Epithelial cell of prostate (primary cell): ENCODE measurements at regions not wholly inside any gene's neighbourhood (a gene's known extent, or its start where the extent isn't known, plus 50 kb on each side); places are given as distances from the start of the nearest gene placed in this dataset.
"Not testable (repeated sequence)": the region's sequence is repeated elsewhere in the genome, so short reads cannot be mapped to it uniquely, and the experiment has no call there.

Experiments used
- DNase-seq: peaks from one replicate; pipeline ENCODE4 v3.0.0-alpha.2; 2011; ENCODE audit warnings: low read depth, low spot score
- H3K27ac ChIP-seq: fragments of 450-650 bp; 2 replicates; pipeline ENCODE4 v1.5.1; 2017; ENCODE audit warnings: mild to moderate bottlenecking

GRCh38 chr3:146701246-146701645, 96.1 kb upstream of the PLSCR5 start:
- H3K27ac ChIP-seq: no peak overlapping the region
- DNase-seq: no peak

DNA sequence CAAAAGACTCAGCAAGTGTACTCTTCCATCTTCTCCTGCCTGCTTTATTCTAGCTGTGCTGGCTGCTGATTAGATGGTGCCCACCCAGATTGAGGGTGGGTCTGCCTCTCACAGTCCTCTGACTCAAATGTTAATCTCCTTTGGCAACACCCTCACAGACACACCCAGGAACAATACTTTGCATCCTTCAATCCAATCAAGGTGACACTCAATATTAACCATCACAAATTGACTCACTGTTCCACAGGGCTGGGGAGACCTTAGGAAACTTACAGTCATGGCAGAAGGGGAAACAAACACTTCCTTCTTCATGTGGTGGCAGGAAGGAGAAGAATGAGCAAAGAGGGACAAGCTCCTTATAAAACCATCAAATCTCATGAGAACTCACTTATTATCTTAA, 94.9 kb upstream of the PLSCR5 start:
- DNase-seq, H3K27ac ChIP-seq: not testable (repeated sequence)

- DNase-seq: no peak
- H3K27ac ChIP-seq: no peak overlapping the region
These were observed 87.1 kb upstream of the PLSCR5 start for GRCh38 chr3:146692254-146692653.

GRCh38 chr3:146685050-146685814, 80.1 kb upstream of the PLSCR5 start:
- DNase-seq: no peak
- H3K27ac ChIP-seq: no peak overlapping the region

DNA sequence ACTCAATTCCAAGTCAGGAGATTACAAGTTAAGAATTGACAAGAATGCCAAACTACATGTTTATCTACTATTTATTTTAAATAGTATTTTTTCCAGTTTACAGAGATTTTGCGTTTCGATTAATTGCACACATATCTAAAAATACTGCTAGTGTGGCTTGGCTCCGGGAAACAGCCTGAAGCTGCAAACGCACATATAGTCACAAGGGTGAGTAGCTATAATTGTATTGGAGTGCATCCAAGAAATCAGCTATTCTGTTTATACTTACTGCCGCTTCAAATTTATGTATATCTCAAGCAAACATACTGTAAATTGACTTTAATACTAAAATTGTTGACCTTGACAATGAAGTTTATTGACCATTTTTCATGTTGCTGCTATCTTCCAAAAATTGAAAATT, 77.0 kb upstream of the PLSCR5 start:
- no peak overlapping the region for H3K27ac ChIP-seq
- DNase-seq: no peak

DNA sequence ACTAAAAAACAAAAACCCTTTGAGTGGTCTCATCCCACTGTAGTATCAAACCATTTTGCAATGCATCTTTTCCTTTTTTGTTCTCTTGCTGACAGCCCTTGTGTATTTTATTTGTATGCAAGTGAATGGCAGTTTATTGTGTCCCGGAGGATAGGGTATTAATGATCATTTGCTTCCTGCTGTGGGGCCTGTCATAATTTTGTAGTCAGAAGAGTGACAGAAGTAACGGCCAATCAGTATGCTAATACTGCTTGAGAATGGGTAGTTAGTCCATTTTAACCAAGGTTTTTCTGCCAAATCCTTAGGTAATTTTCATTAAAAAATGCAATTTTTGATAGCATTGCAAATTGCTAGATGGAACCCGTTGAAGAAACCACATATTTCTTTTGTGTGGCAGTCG, 75.5 kb upstream of the PLSCR5 start:
- no peak overlapping the region for H3K27ac ChIP-seq
- no peak for DNase-seq

- H3K27ac ChIP-seq: no peak overlapping the region
These were observed 74.8 kb upstream of the PLSCR5 start for GRCh38 chr3:146679995-146680394.

GRCh38 chr3:146679191-146679590, 74.0 kb upstream of the PLSCR5 start:
- no peak for DNase-seq
- no peak overlapping the region for H3K27ac ChIP-seq

More at GRCh38 chr3:146679995-146680394, 74.8 kb upstream of the PLSCR5 start:
- DNase-seq: no peak

GRCh38 chr3:146672941-146673340, 67.8 kb upstream of the PLSCR5 start:
- H3K27ac ChIP-seq: no peak overlapping the region
- DNase-seq: no peak

DNA sequence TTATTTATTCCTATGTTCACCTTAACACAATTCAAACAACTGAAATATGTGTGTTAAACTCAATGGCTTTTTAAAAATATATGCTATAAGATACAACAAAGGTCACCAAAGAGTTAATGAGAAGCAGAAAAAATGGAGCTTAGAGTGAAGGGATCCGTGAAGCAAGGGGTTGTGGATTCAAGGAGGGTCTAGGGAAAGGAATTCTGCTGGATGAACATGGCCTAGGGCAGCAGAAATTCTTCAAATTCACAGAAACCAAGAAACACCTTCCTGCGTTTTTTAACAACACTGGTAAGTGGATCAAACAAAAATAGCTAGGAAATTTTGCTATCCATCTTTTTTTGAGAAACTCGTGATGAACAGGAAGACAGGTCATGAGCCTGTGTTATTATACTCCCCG, 59.3 kb upstream of the PLSCR5 start:
- no peak for DNase-seq
- no peak overlapping the region for H3K27ac ChIP-seq

DNA sequence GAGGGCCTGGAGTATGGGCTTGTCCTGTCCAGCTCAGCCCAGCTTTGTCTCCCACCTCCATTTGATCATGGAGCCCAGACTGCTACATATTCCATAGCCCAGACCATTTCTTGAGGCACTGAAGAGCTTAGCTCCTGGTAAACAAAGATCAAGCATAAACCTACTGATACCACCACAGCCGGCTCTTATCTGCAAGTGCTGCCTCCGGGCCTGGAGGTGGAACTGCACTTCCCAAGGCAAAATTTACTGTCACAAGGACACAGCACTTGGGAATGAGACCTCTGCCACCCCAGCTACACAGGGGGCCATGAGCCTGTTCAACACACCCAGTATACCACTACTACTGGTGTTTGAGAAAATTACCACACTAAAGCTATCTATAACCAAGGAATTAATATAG, 53.7 kb upstream of the PLSCR5 start:
- H3K27ac ChIP-seq: no peak overlapping the region
- DNase-seq: no peak

GRCh38 chr3:146655333-146655996, 50.3 kb upstream of the PLSCR5 start:
- DNase-seq: no peak
- H3K27ac ChIP-seq: no peak overlapping the region
